ENCODE measurements at regions not wholly inside any gene's neighbourhood (a gene's known extent, or its start where the extent isn't known, plus 50 kb on each side); places are given as distances from the start of the nearest gene placed in this dataset.
"Not testable (repeated sequence)": the region's sequence is repeated elsewhere in the genome, so short reads cannot be mapped to it uniquely, and the experiment has no call there.

DNA sequence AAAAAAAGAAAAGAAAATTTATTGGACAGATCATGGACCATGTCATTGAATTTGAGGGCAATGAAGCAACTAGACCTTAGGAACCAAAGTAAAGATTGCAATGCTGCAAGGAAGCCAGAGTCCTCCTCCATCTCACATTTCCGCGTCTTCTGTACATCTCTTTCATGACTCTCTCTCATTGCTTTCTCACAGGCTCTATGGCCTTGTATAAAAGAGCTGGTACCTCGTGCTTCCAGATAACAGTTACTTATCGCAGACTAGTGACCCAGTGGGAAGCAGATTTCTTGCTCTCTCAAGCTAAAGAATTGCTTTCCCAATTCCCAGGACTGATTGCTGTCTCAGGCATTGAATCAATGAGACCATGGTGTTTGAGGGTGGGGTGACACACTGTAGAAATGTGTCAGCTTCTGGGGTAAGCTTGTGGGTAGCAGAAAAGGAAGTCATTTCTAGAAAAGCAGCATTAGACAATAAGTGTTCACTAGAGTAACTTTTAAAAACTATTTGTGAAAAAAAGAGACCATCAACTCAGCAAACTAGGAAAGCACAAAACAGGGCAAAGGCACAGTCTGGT lies 635.3 kb downstream of the UTRN start:
- H3K27me3 ChIP-seq: no peaks in the 10 kb centered on the region
- no peaks in the 10 kb centered on the region for H3K9me3 ChIP-seq
- ATAC-seq: no peak
- peaks cover 0 to 14% (median 0%) of the 10 kb centered on the region in 3 donors for H3K4me1 ChIP-seq
- TF ChIP-seq POLR2AphosphoS5 (IDR thresholded peaks at IDR 0.05): no peak
- no peak for TF ChIP-seq EP300 (IDR thresholded peaks at IDR 0.05)
- TF ChIP-seq, protein P1, sequence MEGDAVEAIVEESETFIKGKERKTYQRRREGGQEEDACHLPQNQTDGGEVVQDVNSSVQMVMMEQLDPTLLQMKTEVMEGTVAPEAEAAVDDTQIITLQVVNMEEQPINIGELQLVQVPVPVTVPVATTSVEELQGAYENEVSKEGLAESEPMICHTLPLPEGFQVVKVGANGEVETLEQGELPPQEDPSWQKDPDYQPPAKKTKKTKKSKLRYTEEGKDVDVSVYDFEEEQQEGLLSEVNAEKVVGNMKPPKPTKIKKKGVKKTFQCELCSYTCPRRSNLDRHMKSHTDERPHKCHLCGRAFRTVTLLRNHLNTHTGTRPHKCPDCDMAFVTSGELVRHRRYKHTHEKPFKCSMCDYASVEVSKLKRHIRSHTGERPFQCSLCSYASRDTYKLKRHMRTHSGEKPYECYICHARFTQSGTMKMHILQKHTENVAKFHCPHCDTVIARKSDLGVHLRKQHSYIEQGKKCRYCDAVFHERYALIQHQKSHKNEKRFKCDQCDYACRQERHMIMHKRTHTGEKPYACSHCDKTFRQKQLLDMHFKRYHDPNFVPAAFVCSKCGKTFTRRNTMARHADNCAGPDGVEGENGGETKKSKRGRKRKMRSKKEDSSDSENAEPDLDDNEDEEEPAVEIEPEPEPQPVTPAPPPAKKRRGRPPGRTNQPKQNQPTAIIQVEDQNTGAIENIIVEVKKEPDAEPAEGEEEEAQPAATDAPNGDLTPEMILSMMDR (IDR thresholded peaks at IDR 0.05): no peak
- TF ChIP-seq POLR2A (IDR thresholded peaks at IDR 0.05): no peak
- no peaks in the 10 kb centered on the region for H3K36me3 ChIP-seq
- WGBS, 2 donors (ENCODE audit: low coverage in 1 of 2): 67 to 88% methylated on average over 4 of the region's 4 CpGs
- no peak overlapping the region for H3K4me3 ChIP-seq
- H3K27ac ChIP-seq: no peak overlapping the region

DNA sequence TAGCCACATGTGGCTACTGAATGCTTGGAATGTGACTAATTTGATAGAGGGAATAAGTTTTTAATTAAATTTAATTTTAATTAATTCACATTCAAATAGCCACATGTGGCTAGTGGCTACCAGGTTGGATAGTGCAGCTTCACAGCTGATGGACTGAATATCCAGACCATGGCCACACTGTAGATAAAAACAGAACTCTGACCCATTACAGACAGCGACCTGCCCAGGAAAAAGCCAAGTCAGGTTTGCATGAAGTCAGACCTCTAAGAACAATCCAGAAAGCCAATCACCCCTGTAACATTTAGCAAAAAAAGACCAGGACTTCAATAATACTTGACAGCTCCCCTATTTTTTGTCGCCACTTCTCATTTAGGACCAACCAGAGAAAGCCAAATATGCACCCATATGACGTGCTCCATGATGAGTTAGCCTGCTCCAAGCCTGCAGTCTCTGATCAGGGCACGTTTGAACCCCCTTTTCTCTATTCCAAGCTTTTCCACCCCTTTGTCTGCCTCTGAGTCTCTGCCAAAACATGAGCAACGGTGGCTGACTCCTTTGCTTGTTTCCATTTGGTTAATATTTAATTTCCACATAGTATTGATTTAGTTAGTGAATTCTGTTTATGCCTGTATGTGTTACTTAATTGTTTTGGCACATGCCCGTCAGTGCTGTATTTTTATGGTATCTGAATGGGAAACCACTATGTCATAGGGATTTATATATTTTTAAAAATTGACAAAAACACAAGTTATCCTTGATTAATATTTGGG lies 636.3 kb downstream of the UTRN start:
- 45 to 59% methylated on average over 5 to 6 of the region's 6 CpGs for WGBS, 2 donors (ENCODE audit: low coverage in 1 of 2)
- Histone ChIP-seq H3K4me3 (no peak overlapping the region), H3K4me1 (peaks cover 0 to 14% (median 0%) of the 10 kb centered on the region in 3 donors), H3K27ac (no peak overlapping the region), H3K27me3 (no peaks in the 10 kb centered on the region), H3K9me3 (no peaks in the 10 kb centered on the region), H3K36me3 (no peaks in the 10 kb centered on the region)
- no peak for ATAC-seq
- no peak for TF ChIP-seq POLR2AphosphoS5 (IDR thresholded peaks at IDR 0.05)
- TF ChIP-seq EP300 (IDR thresholded peaks at IDR 0.05): no peak
- no peak for TF ChIP-seq POLR2A (IDR thresholded peaks at IDR 0.05)
- TF ChIP-seq, protein P1 (IDR thresholded peaks at IDR 0.05): no peak

DNA sequence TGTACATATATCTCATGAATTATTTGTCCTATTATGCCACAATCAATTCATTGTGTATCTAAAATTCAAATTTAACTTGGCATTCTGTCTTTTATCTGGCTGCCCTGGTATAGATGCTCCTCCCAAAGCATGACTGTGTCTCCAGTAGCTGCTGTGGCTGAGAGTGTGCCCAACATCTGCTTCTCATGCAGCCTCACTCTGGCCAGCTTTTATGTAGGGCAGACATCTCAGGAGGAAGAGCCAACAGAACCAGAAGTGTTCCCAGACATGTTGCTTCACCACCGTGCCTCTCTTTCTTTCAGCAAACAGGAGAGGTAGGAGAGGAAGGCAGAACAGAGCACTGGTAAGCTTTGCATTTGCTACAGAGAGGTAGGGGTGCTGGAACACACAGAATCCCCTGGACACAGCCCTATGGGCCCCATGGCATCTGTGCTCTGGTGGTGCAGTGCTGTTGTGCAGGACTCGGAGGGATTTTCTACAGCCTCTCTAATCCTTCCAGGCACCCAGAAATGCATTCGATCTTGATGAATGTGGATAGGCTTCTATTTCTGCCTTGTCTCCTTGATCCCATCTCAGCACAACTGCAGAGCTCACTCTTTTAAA lies 637.1 kb downstream of the UTRN start:
- WGBS, 2 donors (ENCODE audit: low coverage in 1 of 2): 35 to 40% methylated on average over 1 to 2 of the region's 3 CpGs
- ATAC-seq: peak; percentile 41
- no peaks in the 10 kb centered on the region for H3K27me3 ChIP-seq

GRCh38 chr6:144922771-144923490 lies 637.8 kb downstream of the UTRN start:
- H3K4me1 ChIP-seq: peaks cover 0 to 14% (median 0%) of the 10 kb centered on the region in 3 donors
- H3K9me3 ChIP-seq, H3K4me3 ChIP-seq, H3K27me3 ChIP-seq, H3K36me3 ChIP-seq, H3K27ac ChIP-seq, ATAC-seq: not testable (repeated sequence)
- 33 to 78% methylated on average over 1 to 4 of the region's 5 CpGs for WGBS, 2 donors (ENCODE audit: low coverage in 1 of 2)

More for the DNA sequence above, 637.1 kb downstream of the UTRN start:
- no peak for TF ChIP-seq POLR2A (IDR thresholded peaks at IDR 0.05)
- no peak for TF ChIP-seq POLR2AphosphoS5 (IDR thresholded peaks at IDR 0.05)
- TF ChIP-seq, protein P1 (IDR thresholded peaks at IDR 0.05): no peak
- no peak for TF ChIP-seq EP300 (IDR thresholded peaks at IDR 0.05)
- Histone ChIP-seq H3K27ac (no peak overlapping the region), H3K36me3 (no peaks in the 10 kb centered on the region), H3K4me3 (no peak overlapping the region), H3K4me1 (peaks cover 0 to 14% (median 0%) of the 10 kb centered on the region in 3 donors), H3K9me3 (no peaks in the 10 kb centered on the region)

GRCh38 chr6:144923491-144923787 lies 638.3 kb downstream of the UTRN start:
- not testable (repeated sequence) for ATAC-seq, H3K27ac ChIP-seq, H3K27me3 ChIP-seq, H3K9me3 ChIP-seq, H3K4me3 ChIP-seq, H3K36me3 ChIP-seq
- 73 to 75% methylated on average over 2 to 4 of the region's 5 CpGs for WGBS, 2 donors (ENCODE audit: low coverage in 1 of 2)
- H3K4me1 ChIP-seq: peaks cover 0 to 14% (median 0%) of the 10 kb centered on the region in 3 donors

Measured in gastroesophageal sphincter (tissue), 4 donors.